WTC11 (cell line): ENCODE measurements at regions not wholly inside any gene's neighbourhood (a gene's known extent, or its start where the extent isn't known, plus 50 kb on each side); places are given as distances from the start of the nearest gene placed in this dataset.

Source experiments
- ATAC-seq: fragments of 200-7000 bp; cut with Tn5 transposase; 2 replicates; pipeline ENCODE4 v1.10.0; 2021; ENCODE audit warnings: mild to moderate bottlenecking, moderate library complexity
- CTCF ChIA-PET: fragments of 300-600 bp; sonication (Branson Sonifier 250); formaldehyde crosslinking; loops from one replicate; lab custom pipeline; 2021; ENCODE audit warnings: antibody characterized with exemption; lab: Charles Lee
- POLR2A ChIA-PET: fragments of 350-600 bp; sonication (Branson Sonifier 250); formaldehyde crosslinking; loops from one replicate; lab custom pipeline; 2021; ENCODE audit warnings: antibody characterized with exemption; lab: Charles Lee
- DNase-seq: peaks from one replicate; pipeline ENCODE4 v3.0.0; 2021; ENCODE audit warnings: low spot score
- H3K27ac Mint-ChIP-seq: 2 replicates; pipeline ENCODE4 v1.8.0; 2021; ENCODE audit warnings: mixed read lengths
- H3K27me3 Mint-ChIP-seq: 2 replicates; pipeline ENCODE4 v1.8.0; 2021; ENCODE audit warnings: low read depth, mild to moderate bottlenecking, moderate library complexity, mixed read lengths
- H3K36me3 Mint-ChIP-seq: 2 replicates; pipeline ENCODE4 v1.8.0; 2021; ENCODE audit warnings: mixed read lengths
- H3K4me1 Mint-ChIP-seq: 2 replicates; pipeline ENCODE4 v1.8.0; 2022; ENCODE audit warnings: mixed read lengths
- H3K4me3 Mint-ChIP-seq: 2 replicates; pipeline ENCODE4 v1.8.0; 2021; ENCODE audit warnings: mild to moderate bottlenecking, moderate library complexity, mixed read lengths
- H3K9me3 Mint-ChIP-seq: 2 replicates; pipeline ENCODE4 v1.8.0; 2021; ENCODE audit warnings: mixed read lengths
- FOXK1 ChIP-seq: sonication (generic); formaldehyde crosslinking; IDR thresholded peaks from 2 replicates; pipeline ENCODE4 v1.8.0; 2022; ENCODE audit warnings: mild to moderate bottlenecking, moderate library complexity, missing genetic modification reagents
- FOXP1 ChIP-seq: sonication (generic); formaldehyde crosslinking; IDR thresholded peaks from 2 replicates; pipeline ENCODE4 v1.8.0; 2022; ENCODE audit warnings: missing genetic modification reagents, mild to moderate bottlenecking, moderate library complexity, borderline replicate concordance
- GRHL2 ChIP-seq: fragments of 250-450 bp; sonication (Bioruptor Pico); IDR thresholded peaks from 2 replicates; pipeline ENCODE4 v1.8.0; 2022; ENCODE audit warnings: mild to moderate bottlenecking, moderate library complexity; ENCODE audit not compliant: insufficient replicate concordance, severe bottlenecking
- IRF2 ChIP-seq: sonication (generic); formaldehyde crosslinking; IDR thresholded peaks from 2 replicates; pipeline ENCODE4 v1.8.0; 2022; ENCODE audit warnings: low read depth, missing genetic modification reagents, borderline replicate concordance
- MXD4 ChIP-seq: fragments of 250-450 bp; sonication (Bioruptor Pico); IDR thresholded peaks from 2 replicates; pipeline ENCODE4 v1.8.0; 2021; ENCODE audit warnings: mild to moderate bottlenecking, moderate library complexity, borderline replicate concordance
- NR2C2 ChIP-seq: sonication (generic); formaldehyde crosslinking; IDR thresholded peaks from 2 replicates; pipeline ENCODE4 v1.8.0; 2022; ENCODE audit warnings: mild to moderate bottlenecking, missing genetic modification reagents
- SP1 ChIP-seq: sonication (generic); formaldehyde crosslinking; conservative IDR thresholded peaks from 2 replicates; pipeline ENCODE4 v1.8.1; 2022; ENCODE audit warnings: missing genetic modification reagents
- ZNF232 ChIP-seq: sonication (generic); formaldehyde crosslinking; IDR thresholded peaks from 2 replicates; pipeline ENCODE4 v1.8.0; 2022; ENCODE audit warnings: mild to moderate bottlenecking, missing genetic modification reagents
- ZNF396 ChIP-seq: fragments of 250-450 bp; sonication (Bioruptor Pico); IDR thresholded peaks from 2 replicates; pipeline ENCODE4 v1.8.0; 2021; ENCODE audit warnings: mild to moderate bottlenecking, moderate library complexity, borderline replicate concordance
- ZNF423 ChIP-seq: fragments of 250-450 bp; sonication (Bioruptor Pico); IDR thresholded peaks from 2 replicates; pipeline ENCODE4 v2.1.2; 2022; ENCODE audit warnings: mild to moderate bottlenecking, moderate library complexity
- ZNF671 ChIP-seq: fragments of 250-450 bp; sonication (Bioruptor Pico); IDR thresholded peaks from 2 replicates; pipeline ENCODE4 v1.8.0; 2021; ENCODE audit warnings: mild to moderate bottlenecking
- TF ChIP-seq, protein P1 (sequence below): sonication (generic); formaldehyde crosslinking; IDR thresholded peaks from 2 replicates; pipeline ENCODE4 v1.8.1; 2023; ENCODE audit warnings: mild to moderate bottlenecking, missing genetic modification reagents, borderline replicate concordance
- TF ChIP-seq, protein P2 (sequence below): sonication (generic); formaldehyde crosslinking; IDR thresholded peaks from 2 replicates; pipeline ENCODE4 v1.8.0; 2022; ENCODE audit warnings: mild to moderate bottlenecking, missing genetic modification reagents
- TF ChIP-seq, protein P3 (sequence below): sonication (generic); formaldehyde crosslinking; IDR thresholded peaks from 2 replicates; pipeline ENCODE4 v1.8.0; 2023; ENCODE audit warnings: missing genetic modification reagents, mild to moderate bottlenecking, borderline replicate concordance
- TF ChIP-seq, protein P4 (sequence below): sonication (generic); formaldehyde crosslinking; IDR thresholded peaks from 2 replicates; pipeline ENCODE4 v1.8.1; 2022; ENCODE audit warnings: mild to moderate bottlenecking, missing genetic modification reagents, moderate library complexity, borderline replicate concordance
- TF ChIP-seq, protein P5 (sequence below): fragments of 200-600 bp; IDR thresholded peaks from 2 replicates; pipeline ENCODE4 v1.8.0; 2022; ENCODE audit warnings: antibody characterized with exemption
- TF ChIP-seq, protein P6 (sequence below): fragments of 250-450 bp; sonication (Bioruptor Pico); IDR thresholded peaks from 2 replicates; pipeline ENCODE4 v1.9.0; 2021; ENCODE audit warnings: moderate library complexity, mild to moderate bottlenecking, inconsistent platforms, borderline replicate concordance
- TF ChIP-seq, protein P7 (sequence below): sonication (generic); formaldehyde crosslinking; IDR thresholded peaks from 2 replicates; pipeline ENCODE4 v1.8.0; 2022; ENCODE audit warnings: missing genetic modification reagents

DNA sequence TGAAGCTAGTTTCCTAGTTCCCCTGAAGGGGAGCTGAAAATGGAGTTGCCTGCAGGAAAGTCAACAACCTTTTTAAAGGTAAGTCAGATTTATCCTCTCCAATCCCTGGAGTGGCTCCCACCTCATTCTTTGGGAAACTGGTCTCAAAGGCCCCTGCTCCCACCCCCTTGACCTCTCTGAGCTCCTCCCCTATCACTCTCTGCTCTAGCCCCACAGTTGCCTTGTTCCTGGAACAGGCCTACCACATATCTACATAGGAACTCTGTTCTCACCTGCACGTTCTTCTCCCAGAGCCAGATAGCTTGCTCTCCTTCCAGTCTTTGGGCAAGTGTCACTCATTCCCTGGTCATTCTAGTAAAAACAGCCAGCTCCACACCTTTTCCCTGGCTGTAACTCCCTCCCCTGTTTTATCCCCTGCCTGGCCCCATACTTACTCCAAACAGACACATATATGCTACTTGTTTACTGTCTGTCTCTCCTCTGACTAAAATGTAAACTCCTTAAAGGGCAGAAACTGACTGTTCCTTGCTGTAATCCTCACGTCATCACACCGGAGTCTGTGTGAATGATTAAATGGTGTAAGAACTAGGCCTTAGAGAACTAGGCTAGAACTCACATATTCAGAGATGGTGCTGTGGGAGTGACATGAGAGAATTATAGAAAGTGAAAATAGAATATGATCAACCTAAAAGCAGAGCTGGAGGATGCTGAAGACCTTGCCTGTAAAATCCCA is 53.3 kb downstream of the TCF20 start (continued):
- TF ChIP-seq, protein P1, sequence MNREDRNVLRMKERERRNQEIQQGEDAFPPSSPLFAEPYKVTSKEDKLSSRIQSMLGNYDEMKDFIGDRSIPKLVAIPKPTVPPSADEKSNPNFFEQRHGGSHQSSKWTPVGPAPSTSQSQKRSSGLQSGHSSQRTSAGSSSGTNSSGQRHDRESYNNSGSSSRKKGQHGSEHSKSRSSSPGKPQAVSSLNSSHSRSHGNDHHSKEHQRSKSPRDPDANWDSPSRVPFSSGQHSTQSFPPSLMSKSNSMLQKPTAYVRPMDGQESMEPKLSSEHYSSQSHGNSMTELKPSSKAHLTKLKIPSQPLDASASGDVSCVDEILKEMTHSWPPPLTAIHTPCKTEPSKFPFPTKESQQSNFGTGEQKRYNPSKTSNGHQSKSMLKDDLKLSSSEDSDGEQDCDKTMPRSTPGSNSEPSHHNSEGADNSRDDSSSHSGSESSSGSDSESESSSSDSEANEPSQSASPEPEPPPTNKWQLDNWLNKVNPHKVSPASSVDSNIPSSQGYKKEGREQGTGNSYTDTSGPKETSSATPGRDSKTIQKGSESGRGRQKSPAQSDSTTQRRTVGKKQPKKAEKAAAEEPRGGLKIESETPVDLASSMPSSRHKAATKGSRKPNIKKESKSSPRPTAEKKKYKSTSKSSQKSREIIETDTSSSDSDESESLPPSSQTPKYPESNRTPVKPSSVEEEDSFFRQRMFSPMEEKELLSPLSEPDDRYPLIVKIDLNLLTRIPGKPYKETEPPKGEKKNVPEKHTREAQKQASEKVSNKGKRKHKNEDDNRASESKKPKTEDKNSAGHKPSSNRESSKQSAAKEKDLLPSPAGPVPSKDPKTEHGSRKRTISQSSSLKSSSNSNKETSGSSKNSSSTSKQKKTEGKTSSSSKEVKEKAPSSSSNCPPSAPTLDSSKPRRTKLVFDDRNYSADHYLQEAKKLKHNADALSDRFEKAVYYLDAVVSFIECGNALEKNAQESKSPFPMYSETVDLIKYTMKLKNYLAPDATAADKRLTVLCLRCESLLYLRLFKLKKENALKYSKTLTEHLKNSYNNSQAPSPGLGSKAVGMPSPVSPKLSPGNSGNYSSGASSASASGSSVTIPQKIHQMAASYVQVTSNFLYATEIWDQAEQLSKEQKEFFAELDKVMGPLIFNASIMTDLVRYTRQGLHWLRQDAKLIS: no peak
- no peak for TF ChIP-seq ZNF232
- TF ChIP-seq, all 79 proteins: peak for 0

DNA sequence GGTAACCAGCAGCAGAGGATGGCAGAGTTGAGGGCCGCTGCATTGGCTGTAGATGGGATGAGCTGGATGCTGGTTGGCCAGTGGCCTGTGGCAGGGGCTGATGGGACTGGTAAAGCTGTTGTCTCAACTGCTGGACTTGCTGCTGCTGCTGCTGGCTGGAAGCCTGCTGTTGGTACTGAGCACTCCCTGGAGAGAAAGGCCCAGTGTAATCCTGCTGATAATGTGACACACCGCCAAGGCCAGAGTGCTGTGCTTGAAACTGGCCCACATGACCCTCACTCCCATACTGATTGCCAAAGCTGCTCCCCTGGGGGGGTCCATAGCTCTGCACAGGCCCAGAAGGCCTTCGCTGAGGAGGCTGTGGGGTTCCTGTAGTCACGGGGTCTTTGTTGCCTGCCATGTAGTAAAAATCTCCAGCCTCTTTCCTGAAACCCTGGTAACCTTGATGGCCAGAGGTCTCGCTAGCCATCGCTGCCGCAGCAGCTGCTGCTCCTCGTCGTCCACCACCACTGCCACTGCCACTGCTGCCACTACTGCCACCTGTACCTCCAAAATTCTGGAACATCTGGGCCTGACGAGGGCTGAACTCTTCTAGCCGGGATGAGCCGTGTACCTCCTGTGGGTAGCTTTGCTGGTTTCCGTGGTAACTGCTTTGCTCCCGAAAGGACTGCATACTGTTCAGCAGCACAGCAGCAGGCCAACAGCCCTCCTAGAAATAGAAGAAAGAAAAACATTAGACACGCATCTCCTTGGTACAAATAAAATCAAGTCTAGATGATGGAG is 55.6 kb downstream of the TCF20 start:
- Mint-ChIP-seq H3K4me3 (no peak overlapping the region), H3K27ac (peak overlapping the region; percentile 33; the same call in 1 of the 2 replicates)
- DNase-seq: no peak
- TF ChIP-seq, protein P2, sequence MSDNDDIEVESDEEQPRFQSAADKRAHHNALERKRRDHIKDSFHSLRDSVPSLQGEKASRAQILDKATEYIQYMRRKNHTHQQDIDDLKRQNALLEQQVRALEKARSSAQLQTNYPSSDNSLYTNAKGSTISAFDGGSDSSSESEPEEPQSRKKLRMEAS (CRISPR knock-in tag): no peak
- TF ChIP-seq FOXK1 (no peak), SP1 (CRISPR knock-in tag) (no peak), NR2C2 (CRISPR knock-in tag) (no peak), ZNF671 (no peak), GRHL2 (CRISPR knock-in tag) (no peak), ZNF423 (CRISPR knock-in tag) (no peak), IRF2 (CRISPR knock-in tag) (no peak), MXD4 (no peak), FOXP1 (CRISPR knock-in tag) (no peak), ZNF396 (CRISPR knock-in tag) (no peak)
- TF ChIP-seq, protein P3, sequence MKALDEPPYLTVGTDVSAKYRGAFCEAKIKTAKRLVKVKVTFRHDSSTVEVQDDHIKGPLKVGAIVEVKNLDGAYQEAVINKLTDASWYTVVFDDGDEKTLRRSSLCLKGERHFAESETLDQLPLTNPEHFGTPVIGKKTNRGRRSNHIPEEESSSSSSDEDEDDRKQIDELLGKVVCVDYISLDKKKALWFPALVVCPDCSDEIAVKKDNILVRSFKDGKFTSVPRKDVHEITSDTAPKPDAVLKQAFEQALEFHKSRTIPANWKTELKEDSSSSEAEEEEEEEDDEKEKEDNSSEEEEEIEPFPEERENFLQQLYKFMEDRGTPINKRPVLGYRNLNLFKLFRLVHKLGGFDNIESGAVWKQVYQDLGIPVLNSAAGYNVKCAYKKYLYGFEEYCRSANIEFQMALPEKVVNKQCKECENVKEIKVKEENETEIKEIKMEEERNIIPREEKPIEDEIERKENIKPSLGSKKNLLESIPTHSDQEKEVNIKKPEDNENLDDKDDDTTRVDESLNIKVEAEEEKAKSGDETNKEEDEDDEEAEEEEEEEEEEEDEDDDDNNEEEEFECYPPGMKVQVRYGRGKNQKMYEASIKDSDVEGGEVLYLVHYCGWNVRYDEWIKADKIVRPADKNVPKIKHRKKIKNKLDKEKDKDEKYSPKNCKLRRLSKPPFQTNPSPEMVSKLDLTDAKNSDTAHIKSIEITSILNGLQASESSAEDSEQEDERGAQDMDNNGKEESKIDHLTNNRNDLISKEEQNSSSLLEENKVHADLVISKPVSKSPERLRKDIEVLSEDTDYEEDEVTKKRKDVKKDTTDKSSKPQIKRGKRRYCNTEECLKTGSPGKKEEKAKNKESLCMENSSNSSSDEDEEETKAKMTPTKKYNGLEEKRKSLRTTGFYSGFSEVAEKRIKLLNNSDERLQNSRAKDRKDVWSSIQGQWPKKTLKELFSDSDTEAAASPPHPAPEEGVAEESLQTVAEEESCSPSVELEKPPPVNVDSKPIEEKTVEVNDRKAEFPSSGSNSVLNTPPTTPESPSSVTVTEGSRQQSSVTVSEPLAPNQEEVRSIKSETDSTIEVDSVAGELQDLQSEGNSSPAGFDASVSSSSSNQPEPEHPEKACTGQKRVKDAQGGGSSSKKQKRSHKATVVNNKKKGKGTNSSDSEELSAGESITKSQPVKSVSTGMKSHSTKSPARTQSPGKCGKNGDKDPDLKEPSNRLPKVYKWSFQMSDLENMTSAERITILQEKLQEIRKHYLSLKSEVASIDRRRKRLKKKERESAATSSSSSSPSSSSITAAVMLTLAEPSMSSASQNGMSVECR (CRISPR knock-in tag): no peak
- TF ChIP-seq, protein P4, sequence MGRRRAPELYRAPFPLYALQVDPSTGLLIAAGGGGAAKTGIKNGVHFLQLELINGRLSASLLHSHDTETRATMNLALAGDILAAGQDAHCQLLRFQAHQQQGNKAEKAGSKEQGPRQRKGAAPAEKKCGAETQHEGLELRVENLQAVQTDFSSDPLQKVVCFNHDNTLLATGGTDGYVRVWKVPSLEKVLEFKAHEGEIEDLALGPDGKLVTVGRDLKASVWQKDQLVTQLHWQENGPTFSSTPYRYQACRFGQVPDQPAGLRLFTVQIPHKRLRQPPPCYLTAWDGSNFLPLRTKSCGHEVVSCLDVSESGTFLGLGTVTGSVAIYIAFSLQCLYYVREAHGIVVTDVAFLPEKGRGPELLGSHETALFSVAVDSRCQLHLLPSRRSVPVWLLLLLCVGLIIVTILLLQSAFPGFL (CRISPR knock-in tag): no peak
- TF ChIP-seq, protein P5, sequence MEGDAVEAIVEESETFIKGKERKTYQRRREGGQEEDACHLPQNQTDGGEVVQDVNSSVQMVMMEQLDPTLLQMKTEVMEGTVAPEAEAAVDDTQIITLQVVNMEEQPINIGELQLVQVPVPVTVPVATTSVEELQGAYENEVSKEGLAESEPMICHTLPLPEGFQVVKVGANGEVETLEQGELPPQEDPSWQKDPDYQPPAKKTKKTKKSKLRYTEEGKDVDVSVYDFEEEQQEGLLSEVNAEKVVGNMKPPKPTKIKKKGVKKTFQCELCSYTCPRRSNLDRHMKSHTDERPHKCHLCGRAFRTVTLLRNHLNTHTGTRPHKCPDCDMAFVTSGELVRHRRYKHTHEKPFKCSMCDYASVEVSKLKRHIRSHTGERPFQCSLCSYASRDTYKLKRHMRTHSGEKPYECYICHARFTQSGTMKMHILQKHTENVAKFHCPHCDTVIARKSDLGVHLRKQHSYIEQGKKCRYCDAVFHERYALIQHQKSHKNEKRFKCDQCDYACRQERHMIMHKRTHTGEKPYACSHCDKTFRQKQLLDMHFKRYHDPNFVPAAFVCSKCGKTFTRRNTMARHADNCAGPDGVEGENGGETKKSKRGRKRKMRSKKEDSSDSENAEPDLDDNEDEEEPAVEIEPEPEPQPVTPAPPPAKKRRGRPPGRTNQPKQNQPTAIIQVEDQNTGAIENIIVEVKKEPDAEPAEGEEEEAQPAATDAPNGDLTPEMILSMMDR: no peak
- TF ChIP-seq, protein P6, sequence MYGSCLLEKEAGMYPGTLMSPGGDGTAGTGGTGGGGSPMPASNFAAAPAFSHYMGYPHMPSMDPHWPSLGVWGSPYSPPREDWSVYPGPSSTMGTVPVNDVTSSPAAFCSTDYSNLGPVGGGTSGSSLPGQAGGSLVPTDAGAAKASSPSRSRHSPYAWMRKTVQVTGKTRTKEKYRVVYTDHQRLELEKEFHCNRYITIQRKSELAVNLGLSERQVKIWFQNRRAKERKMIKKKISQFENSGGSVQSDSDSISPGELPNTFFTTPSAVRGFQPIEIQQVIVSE (CRISPR knock-in tag): no peak
- TF ChIP-seq, protein P7, sequence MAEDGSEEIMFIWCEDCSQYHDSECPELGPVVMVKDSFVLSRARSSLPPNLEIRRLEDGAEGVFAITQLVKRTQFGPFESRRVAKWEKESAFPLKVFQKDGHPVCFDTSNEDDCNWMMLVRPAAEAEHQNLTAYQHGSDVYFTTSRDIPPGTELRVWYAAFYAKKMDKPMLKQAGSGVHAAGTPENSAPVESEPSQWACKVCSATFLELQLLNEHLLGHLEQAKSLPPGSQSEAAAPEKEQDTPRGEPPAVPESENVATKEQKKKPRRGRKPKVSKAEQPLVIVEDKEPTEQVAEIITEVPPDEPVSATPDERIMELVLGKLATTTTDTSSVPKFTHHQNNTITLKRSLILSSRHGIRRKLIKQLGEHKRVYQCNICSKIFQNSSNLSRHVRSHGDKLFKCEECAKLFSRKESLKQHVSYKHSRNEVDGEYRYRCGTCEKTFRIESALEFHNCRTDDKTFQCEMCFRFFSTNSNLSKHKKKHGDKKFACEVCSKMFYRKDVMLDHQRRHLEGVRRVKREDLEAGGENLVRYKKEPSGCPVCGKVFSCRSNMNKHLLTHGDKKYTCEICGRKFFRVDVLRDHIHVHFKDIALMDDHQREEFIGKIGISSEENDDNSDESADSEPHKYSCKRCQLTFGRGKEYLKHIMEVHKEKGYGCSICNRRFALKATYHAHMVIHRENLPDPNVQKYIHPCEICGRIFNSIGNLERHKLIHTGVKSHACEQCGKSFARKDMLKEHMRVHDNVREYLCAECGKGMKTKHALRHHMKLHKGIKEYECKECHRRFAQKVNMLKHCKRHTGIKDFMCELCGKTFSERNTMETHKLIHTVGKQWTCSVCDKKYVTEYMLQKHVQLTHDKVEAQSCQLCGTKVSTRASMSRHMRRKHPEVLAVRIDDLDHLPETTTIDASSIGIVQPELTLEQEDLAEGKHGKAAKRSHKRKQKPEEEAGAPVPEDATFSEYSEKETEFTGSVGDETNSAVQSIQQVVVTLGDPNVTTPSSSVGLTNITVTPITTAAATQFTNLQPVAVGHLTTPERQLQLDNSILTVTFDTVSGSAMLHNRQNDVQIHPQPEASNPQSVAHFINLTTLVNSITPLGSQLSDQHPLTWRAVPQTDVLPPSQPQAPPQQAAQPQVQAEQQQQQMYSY (CRISPR knock-in tag): no peak

More for the DNA sequence above, 55.6 kb downstream of the TCF20 start:
- ATAC-seq: no peak
- POLR2A ChIA-PET: no interaction called here
- CTCF ChIA-PET: interaction anchor here (0.7 kb wide), 1 partner anchor 46 kb away, joined by 3 read pairs; no protein-coding TSS in a partner anchor
- Mint-ChIP-seq H3K36me3 (peaks cover 51% of the 10 kb centered on the region), H3K4me1 (peaks cover 34% of the 10 kb centered on the region), H3K9me3 (no peaks in the 10 kb centered on the region), H3K27me3 (no peaks in the 10 kb centered on the region)
